ENCODE measurements at regions not wholly inside any gene's neighbourhood (a gene's known extent, or its start where the extent isn't known, plus 50 kb on each side); places are given as distances from the start of the nearest gene placed in this dataset.

- DNase-seq = no peak
Measured at GRCh38 chr7:14962778-14963177, 60.2 kb upstream of the DGKB start.

GRCh38 chr7:14960721-14961120 lies 58.2 kb upstream of the DGKB start:
- no peak for DNase-seq

DNA sequence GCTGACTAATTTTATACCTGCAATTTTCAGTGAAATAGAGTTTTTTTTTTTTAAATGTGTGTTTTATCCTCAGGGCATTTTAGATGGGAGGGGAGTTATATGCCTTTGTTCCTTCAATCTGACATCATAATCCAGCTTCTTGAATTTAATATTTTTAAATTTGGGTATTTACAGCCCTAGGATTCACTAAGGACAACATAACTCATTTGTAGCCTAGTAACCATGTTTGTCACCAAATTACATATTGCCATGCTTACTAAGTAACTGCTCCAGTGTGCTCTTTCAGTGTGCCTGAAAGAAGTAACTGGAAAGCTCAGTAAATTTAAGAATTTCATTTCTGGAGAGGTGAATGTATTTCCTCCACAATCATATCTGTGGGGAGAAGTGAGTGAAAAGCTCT lies 56.8 kb upstream of the DGKB start:
- DNase-seq = no peak

- DNase-seq = no peak
Measured at GRCh38 chr7:14954035-14954434, 51.5 kb upstream of the DGKB start.
